NCI-H2171 (cell line): ENCODE measurements at regions not wholly inside any gene's neighbourhood (a gene's known extent, or its start where the extent isn't known, plus 50 kb on each side); places are given as distances from the start of the nearest gene placed in this dataset.
"Not testable (repeated sequence)": the region's sequence is repeated elsewhere in the genome, so short reads cannot be mapped to it uniquely, and the experiment has no call there.

Experiments used
- DNase-seq: peaks from one replicate; lab custom pipeline; 2025; lab: John Stamatoyannopoulos, UW

DNA sequence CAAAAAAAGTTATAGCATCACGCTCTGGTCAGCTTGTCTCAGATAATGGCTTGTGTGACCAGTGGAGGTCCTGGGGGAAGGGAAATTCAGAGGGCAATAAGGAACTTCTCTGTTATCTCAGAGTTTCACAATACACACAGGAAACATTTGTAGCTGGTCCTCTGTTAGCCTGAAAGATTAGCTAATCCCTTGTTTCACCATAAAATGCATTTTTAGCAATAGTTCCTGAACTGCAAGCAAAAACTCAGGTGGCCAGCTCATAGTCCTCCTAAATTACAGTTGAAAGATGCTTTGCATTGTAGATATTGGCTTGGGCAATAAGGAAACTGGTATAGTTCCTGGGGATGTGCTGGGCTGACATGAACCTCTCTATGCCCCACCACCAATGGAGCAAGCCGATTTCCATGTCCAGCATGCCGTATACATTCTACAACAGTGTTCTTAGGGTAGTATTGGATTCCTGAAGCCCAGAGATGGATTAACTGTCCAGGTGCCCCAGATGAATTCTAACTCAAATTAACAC lies 141.5 kb upstream of the TBL1XR1 start:
- DNase-seq: no peak

DNA sequence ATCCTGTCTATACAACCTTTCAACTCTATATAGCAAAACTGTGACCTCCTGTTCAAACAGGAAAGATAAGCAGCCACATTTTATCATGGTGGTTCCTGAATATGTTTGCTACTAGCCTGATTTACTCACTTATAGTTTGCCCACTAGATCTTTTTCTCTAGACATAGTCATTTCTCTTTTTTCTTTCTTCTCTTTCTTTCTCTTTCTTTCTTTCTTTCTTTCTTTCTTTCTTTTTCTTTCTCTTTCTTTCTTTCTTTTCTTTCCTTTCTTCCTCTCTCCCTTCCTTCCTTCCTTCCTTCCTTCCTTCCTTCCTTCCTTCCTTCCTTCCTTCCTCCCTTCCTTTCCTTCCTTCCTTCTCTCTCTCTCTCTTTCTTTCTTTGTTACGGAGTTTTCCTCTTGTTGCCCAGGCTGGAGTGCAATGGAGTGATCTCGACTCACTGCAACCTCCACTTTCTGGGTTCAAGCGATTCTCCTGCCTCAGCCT lies 142.0 kb upstream of the TBL1XR1 start:
- not testable (repeated sequence) for DNase-seq

DNA sequence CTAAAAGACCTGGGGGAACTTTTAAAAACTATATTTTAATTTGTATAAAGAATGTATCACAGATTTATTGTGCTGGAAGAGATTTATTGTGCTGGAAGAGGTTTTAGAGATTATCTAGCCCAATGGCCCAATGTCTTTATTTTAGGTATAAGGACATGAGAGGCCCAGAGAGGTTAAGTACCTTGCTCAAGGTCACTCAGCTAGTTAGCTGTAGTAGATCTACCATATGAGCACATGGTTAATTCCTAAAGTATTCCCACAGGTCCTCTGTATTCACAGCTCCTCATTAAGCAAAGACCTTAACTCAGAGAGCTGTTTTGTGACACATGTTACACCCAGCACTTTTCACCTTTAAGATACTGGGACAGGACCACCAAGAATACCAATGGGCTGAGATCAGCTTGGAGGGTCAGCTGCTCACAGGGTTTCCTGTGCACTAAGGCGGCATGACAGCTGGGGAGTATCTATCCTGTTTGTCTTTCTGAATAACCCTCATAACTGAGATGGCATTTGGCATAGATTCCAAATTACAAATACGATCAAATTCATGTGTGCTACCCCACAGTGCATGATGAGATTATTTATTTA lies 143.1 kb upstream of the TBL1XR1 start:
- no peak for DNase-seq

DNA sequence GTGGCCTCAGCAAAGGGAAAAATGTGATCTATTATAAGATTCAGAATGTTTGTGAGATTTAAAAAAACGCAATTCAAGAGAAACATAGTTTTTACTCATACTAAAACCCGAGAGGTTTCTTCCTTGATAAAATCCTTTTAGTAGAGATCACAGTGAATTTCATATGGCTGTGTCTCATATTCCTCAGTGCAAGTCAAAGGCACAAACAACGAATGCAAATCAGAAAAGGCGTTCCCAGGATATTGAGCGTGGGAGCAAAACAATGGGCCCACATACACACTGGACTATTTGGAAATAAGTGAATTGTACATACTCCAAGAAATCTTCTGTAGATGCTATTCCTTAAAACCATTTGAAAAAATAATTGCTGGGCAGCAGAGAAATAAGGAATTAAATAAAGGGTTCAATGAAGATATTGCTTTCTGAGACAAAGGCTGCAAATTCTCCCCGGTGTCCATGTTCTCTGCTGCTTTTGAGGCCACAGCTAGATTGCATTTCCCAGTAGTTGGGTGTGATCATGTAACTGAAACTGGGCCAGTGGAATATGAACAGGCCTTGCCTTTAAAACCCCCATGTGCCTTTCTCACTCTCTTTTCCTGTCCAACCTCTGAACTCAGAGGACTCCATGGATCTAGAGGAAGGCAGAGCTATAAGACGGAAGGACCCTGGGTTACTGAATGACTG lies 144.6 kb upstream of the TBL1XR1 start:
- DNase-seq: no peak

DNA sequence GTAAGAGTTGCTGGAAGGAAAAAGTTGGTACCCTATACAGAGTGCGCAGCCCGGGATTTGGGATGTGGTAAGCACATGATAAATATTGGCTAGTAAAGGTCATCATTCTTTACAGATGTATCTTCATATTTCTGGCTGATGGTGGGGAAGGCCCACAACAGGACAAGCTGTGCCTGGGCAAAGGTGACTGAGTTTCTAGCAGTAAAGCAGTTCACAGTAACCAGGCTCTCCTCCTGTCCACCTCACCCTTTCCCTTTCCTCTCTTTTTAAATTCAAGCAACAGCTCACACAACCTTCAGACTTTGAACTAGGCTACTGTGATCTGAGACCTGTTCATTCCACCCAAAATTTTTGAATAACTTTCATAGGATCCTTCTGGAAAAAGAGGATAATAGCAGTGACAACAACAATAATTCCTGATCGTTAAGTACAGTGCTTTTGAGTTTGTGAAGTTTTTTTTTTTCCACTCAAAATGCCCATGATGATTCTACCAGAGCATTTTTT lies 145.9 kb upstream of the TBL1XR1 start:
- no peak for DNase-seq

DNA sequence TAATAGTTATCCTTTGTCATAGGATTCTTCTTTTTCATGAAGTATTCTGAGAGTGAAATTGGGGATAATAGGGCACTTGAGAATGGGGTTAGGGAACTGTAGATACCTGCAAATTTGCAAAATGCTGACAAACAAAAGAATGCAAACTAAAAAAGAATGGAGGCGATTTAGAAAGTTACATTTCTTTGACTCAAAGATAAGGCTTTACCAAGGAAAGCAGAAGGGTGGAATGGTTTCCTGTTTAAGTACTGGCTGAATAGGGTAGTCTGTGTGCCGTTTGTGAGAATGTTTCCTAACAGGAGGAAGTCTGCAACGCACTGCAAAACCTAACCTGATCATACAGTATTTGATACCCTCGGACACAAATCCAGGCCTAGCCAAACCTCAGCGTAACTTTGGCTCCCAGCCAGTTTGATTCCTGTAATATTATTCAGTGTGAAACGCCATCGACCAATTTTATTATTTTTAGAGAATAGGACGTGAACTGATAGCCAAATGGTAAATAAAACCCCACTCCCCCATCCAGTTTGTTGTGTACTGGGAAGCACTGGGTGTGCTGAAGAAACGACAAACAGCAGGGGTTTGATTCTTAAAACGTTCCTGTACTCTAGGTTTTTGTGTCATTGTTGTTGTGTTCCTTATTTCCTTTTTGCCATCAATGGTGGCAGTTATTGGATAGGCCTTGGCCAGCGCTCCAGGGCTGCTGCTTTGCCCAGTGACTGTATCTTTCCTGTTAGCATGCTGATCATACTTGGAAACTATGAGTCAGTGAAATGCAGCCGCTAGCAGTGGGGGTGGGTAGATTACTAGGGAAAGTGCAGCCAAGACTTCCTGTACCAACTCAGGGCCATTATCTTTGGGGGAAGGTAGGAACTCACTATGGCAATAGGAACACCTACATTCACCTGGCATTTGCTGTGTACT lies 148.0 kb upstream of the TBL1XR1 start:
- no peak for DNase-seq

DNA sequence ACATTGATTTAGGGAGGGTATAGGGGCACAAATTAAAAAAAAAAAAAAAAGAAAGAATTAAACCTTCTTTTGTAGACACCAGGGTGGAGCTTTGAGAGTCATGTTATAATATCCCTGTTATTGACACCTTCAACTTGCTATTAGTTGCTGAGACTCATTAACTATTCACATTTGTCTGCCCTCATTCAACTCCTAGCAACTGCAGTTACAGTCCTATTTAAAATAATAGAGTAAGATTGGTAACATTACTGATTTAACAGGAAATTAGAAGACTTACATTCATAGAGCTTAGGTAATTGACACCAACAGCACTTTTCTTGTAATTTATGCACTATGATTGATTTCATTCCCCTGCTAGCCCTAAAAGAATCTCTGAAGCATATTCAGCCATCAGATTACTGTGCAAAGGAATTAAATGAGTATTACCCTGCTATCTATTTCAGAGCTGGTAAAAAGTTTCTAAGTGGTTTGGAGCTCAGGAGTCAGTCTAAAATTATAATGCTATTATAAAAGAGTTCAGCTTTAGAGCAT lies 148.8 kb upstream of the TBL1XR1 start:
- no peak for DNase-seq

DNA sequence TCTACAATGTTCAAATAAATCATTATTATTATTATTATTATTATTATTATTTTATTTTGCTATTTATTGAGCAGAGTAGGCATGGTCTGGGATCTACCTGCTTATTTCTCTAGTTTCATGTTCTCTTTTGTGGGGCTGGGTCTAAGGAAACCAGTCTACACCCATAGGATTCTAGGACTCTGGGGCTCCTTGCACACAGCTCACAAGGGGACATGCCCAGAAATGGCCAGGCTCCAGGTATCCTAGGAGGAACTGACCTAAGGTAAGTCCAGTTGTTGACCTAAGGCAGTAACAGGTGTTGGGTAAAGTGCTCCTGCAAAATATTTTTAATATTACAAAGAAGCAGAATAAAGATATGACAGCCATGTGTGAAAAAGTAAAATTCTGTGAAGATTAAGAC lies 149.6 kb upstream of the TBL1XR1 start:
- DNase-seq: no peak

DNA sequence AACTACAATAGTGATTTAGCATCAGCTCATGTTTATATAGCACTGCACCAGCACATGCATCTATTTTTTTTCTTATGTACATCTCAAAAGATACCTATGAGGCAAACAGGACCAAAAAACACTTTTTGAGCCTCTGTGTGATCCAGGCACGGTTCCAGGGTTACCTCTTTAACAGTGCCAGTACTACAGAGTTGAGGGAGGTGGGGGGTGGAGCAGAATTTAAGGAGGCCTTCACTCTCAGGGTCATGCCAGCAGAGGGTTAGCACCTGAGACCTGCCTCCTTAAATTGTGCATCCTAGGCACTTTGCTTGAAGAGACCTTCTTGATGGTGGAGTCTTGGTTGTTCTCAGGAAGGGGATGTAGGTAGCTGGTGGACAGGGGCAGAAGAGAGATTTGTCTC lies 150.3 kb upstream of the TBL1XR1 start:
- no peak for DNase-seq

DNA sequence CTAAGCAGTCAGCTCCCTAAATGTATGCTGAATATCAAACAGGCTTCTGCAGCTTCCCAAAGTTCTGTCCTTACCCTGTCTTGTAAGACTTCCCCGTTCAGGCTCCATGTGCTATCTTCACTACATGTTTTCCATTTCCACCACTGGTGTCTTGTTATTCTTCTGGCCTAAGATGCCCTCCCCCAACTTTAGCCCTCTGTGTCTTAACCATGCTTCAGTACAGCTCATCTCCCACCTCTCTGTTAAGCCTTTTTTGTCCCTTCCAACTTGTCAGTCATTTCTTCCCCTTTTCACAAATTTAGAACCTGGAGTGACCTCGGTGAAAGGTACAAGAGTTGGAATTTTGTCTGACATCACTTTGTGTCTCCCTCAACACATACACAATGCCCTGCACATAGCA lies 151.7 kb upstream of the TBL1XR1 start:
- DNase-seq: no peak

DNA sequence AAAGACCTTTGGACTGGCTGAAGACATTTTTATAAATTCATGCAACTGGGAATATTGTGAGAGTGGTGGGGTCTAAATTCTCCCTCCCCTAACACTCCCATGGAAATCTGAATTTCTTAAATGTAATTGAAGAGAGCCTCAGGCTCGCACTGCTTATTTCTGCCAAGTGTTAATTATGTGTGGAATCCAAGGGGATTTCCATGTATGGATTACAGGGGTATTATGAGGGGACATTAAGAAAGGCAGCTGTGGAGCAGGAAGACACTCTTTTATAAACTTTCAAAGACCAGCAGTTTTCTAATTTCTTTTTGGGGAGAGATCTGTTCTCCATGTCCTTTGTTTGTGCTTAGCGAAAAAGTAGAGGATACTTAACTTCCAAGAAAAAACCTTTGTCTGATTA lies 152.1 kb upstream of the TBL1XR1 start:
- DNase-seq: no peak

DNA sequence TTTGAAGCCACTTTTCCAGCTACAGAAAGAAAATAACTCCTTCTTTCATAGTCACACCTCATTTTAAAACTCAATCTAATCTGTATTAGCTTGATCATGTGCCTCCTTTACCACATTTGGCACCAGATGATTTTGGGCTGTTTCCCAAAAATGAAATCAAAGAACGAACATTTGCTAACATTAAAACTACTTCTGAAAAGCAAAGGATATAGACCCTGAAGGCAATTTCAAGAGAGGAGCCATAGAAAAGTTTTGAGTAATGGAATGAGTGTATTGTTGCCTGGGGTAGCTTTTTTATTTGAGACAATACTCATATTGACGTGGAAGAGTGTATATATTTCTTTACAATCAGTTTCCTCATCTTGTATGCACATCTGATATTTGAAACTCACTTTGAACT lies 152.8 kb upstream of the TBL1XR1 start:
- no peak for DNase-seq

DNA sequence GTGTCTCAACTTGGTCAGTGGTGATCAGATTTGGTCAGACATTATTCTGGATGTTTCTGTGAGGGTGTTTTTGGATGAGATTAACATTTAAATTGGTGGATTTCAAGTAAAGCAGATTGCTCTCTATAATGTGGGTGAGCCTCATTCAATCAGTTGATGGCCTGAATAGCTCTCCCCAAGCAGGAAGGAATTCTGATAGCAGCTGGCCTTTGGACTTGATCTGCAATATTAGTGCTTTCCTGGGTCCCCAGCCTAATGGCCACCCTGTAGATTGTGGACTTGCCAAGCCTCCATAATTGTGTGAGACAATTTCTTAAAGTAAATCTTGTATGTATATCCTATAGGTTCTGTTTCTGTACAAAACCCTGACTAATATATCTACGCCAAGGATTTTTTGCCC lies 153.9 kb upstream of the TBL1XR1 start:
- no peak for DNase-seq

DNA sequence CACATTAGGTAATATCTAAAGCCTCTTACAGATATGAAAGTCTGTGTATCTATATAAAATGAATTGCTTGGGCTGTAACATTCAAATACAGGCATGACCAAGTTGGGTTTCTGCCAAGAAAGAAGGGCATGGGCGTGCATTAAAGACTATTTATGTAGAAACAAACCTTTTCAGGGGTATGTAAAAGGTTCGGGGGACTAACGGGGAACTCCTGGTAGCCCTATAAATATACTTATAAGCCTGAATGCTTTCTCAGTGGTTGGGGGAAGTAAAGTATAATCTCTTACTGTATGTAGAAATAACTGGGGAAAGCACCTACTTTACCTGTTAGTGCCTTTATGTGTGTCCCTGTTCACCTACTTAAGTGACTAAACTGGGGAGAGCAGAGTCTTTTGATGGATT lies 154.5 kb upstream of the TBL1XR1 start:
- no peak for DNase-seq

DNA sequence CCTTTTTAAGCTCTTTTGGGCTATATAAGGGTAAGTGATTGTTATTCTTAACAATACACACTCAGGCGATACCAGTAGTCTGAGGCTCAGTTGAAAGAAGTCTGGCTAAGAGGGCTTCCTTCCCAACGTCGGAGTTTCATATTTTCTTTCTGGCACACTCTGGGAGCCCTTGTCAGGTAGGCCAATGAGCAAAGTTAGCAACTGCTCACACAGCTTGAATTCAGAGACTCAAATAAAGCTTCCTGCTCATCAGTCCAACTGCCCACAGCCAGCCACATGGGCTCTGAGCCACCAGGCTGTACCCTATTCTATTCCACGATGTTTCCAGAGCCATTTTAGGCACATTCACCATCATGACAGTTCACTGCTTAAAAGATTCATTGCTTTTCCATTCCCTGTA lies 155.1 kb upstream of the TBL1XR1 start:
- DNase-seq: no peak

DNA sequence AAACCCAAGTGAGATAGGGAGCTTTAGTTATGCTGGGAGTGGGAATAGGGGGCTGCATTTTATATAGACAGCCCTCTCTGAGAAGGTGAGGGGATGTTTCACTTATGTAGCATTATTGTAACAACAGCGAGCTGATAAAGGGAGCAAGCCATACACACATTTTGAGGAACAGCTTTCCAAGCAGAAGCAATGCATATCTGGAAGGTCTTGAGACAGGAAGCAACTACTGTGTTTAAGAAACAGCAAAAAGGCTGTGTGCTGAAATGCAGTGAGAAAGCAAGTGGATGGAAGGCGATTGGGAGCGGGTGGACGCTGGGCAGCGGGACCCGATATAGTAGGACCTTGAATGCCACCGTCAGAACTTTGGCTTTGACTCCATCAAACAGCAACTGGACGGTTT lies 155.9 kb upstream of the TBL1XR1 start:
- no peak for DNase-seq

DNA sequence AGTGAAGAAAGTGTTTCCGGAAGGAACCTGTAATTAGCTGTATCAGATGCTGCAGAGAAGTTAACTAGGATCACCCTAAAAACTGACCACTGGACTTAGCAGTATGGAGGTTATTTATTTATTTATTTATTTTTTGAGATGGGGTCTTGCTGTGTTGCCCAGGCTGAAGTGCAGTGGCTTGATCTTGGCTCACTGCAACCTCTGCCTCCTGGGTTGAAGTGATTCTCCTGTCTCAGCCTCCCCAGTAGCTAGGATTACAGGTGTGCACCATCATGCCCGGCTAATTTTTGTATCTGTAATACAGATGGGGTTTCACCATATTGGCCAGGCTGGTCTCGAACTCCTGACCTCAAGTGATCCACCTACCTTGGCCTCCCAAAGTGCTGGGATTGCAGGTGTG lies 156.6 kb upstream of the TBL1XR1 start:
- not testable (repeated sequence) for DNase-seq

DNA sequence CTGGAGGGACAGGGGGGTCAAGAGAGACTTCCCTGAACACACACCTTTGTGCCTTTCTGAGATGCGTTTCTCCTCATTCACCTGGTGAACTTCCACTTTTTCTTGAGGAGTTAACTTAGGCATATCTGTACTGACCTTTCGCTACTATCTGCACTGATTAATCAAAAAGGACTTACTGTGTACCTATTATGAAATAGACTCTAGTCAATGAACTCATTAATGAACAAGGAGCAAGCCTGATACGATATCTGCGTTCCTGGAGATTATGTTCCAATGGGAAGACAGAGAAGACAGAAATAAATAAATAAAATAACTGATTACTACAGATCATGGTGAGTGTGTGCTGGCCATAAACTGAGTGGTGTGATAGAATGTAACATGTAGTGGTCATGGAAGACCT lies 157.2 kb upstream of the TBL1XR1 start:
- no peak for DNase-seq

DNA sequence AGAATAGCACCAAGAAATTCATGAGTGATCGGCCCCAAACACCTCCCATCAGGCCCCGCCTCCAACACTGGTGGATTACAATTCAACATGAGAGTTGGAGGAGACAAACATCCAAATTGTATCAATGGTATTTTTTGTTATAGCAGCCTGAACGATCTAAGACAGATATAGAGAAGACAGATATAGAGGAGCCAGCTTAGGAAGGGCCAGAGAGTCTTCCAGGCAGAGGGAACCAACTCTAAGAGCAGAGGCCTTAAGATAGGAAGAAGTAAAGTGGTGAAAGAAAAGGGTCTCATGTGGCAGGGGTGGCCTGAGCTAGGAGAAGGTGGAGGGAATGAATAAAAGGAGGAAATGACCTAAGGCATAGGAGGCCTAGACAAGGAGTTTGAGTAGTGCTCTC lies 158.8 kb upstream of the TBL1XR1 start:
- no peak for DNase-seq

DNA sequence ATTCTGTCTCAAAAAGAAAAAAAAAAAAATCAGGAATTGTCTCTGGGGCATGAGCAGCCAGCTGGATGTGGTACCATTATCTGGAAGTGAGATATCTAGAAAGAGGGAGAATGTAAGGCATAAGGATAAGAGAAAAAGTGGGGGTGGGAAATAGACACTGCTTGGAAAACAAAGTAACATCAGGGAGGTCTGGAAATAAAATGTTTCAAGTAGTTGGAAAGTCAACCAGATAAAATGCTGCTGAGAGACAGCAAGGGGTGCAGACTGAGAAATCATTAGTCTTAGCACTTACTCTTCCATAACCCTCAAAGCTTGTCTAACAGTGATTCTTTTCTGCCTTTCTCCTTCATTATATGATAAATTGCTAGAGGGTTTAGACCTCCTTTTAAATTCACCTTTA lies 159.7 kb upstream of the TBL1XR1 start:
- DNase-seq: no peak

DNA sequence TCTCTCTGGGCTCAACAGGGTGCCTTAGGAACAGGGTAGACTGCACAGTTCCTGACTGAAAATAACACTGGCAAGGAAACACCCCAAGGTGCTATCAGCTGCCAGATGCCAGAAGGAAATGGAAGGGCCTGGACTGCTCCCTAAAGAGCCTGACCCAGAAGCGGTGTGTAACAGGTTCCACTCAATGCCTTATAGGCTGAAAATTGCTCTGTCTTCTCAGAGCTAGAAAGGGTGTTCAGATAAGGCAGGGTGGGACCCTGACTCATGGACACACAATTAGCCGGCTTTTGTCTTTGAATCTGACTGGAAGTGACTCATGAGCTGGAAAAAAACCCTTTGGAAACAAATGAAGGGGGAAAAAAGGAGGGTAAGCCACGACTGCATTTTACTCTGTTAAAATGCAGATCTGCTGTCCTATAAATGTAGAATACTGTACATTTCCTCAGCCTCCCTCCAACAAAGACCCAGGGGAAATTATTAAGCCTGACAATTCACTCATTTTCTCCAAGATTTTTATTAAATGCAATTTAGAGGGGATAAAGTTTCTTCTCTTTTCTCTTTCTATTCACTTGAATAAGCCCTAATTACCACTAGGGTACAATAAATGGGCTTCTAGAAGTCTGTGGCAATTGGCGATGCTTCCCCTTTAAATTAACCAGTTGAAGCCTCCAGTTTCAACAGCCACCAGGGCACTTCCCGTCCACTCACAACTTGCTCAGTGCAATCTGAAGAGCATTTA lies 160.2 kb upstream of the TBL1XR1 start:
- no peak for DNase-seq
